Peyer's patch (tissue), 4 donors: ENCODE measurements at regions not wholly inside any gene's neighbourhood (a gene's known extent, or its start where the extent isn't known, plus 50 kb on each side); places are given as distances from the start of the nearest gene placed in this dataset.

Experiments used
- DNase-seq, 3 donors: peaks; one replicate each; pipeline ENCODE4 v3.0.0-alpha.2; 2017 to 2019
- H3K27ac ChIP-seq, 4 donors: fragments of 200-600 bp; sonication (generic); one replicate each; pipeline ENCODE4 v1.5.1; 2016 to 2019
- H3K27me3 ChIP-seq, 2 donors: fragments of 200-600 bp; sonication (generic); one replicate each; pipeline ENCODE4 v1.5.1; 2019
- H3K36me3 ChIP-seq, 3 donors: fragments of 200-600 bp; sonication (generic); one replicate each; pipeline ENCODE4 v1.5.1; 2016 to 2019
- H3K4me1 ChIP-seq, 4 donors: fragments of 200-600 bp; sonication (generic); one replicate each; pipeline ENCODE4 v1.5.1; 2016 to 2019
- H3K4me3 ChIP-seq, 4 donors: fragments of 200-600 bp; sonication (generic); 1 replicate in 3 of 4; 2 replicates in 1 of 4; pipeline ENCODE4 v1.5.1; 2016 to 2019; ENCODE audit warnings: mild to moderate bottlenecking in 1 of 4
- H3K9me3 ChIP-seq, 4 donors: fragments of 200-600 bp; sonication (generic); one replicate each; pipeline ENCODE4 v1.5.1; 2016 to 2019; ENCODE audit warnings: mild to moderate bottlenecking in 1 of 4
- POLR2A ChIP-seq, 2 donors: fragments of 450-650 bp; IDR thresholded peaks; one replicate each; pipeline ENCODE4 v1.5.1; 2017; ENCODE audit warnings: antibody characterized with exemption in 2 of 2, mild to moderate bottlenecking in 2 of 2, moderate library complexity in 2 of 2
- TF ChIP-seq, protein P1 (sequence below), 6 experiments: fragments of 450-650 bp in 4 of 6; fragments of 200-600 bp in 2 of 6; sonication (generic) in 1 of 6; IDR thresholded peaks; one replicate each; pipeline ENCODE4 v1.5.1; 2017 to 2019; ENCODE audit warnings: antibody characterized with exemption in 6 of 6, mild to moderate bottlenecking in 3 of 6, moderate library complexity in 1 of 6

GRCh38 chr3:43914269-43914668 is 223.5 kb downstream of the ABHD5 start:
- H3K27me3 ChIP-seq, result no peaks in the 10 kb centered on the region
- no peak overlapping the region for H3K4me3 ChIP-seq
- no peaks in the 10 kb centered on the region for H3K4me1 ChIP-seq
- no peaks in the 10 kb centered on the region for H3K36me3 ChIP-seq
- no peak for DNase-seq
- no peak for TF ChIP-seq POLR2A (IDR thresholded peaks at IDR 0.05)
- H3K9me3 ChIP-seq, result no peaks in the 10 kb centered on the region
- H3K27ac ChIP-seq, result no peak overlapping the region

DNA sequence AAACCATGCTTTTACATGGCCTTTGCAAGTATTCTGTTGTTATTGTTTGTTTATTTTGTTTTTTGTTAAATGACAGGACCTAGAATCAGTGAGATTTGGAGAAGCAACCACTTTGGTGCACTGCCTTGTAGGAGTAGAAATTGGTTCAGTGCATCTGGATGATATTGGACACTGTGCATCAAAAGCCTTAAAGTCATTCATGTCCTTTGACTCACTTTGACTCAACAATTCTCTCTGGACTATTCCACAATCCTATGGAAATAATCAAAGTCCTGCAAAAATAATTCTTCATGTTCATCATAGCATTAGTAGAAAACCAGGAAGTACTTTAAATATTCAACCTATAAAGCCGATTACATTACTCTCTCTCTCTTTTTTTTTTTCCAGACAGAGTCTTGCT is 224.8 kb downstream of the ABHD5 start:
- Histone ChIP-seq H3K4me1 (no peaks in the 10 kb centered on the region), H3K36me3 (no peaks in the 10 kb centered on the region), H3K27me3 (no peaks in the 10 kb centered on the region), H3K27ac (no peak overlapping the region), H3K9me3 (no peaks in the 10 kb centered on the region), H3K4me3 (no peak overlapping the region)
- TF ChIP-seq, protein P1, sequence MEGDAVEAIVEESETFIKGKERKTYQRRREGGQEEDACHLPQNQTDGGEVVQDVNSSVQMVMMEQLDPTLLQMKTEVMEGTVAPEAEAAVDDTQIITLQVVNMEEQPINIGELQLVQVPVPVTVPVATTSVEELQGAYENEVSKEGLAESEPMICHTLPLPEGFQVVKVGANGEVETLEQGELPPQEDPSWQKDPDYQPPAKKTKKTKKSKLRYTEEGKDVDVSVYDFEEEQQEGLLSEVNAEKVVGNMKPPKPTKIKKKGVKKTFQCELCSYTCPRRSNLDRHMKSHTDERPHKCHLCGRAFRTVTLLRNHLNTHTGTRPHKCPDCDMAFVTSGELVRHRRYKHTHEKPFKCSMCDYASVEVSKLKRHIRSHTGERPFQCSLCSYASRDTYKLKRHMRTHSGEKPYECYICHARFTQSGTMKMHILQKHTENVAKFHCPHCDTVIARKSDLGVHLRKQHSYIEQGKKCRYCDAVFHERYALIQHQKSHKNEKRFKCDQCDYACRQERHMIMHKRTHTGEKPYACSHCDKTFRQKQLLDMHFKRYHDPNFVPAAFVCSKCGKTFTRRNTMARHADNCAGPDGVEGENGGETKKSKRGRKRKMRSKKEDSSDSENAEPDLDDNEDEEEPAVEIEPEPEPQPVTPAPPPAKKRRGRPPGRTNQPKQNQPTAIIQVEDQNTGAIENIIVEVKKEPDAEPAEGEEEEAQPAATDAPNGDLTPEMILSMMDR (IDR thresholded peaks at IDR 0.05), result no peak
- TF ChIP-seq POLR2A (IDR thresholded peaks at IDR 0.05), result no peak
- no peak for DNase-seq

DNA sequence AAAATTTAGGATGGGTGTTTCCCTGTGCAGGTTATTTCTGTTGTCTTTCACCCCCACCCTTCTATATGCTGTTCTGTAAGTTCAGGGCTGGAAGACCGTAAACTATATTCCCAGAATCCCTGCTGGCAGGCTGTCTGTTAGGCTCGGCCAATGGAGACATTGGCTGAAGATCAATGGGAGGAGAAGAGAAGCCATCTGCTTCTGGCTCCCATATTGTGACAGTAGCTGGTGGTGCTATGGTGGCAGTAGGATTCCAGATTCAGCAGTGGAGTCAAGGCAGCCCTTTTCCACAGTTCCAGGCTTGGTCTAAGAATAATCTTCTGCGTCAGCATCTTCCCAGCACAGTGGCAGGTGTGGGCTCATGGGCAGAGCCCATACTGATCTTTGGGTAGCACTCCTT is 226.6 kb downstream of the ABHD5 start:
- Histone ChIP-seq H3K4me1 (no peaks in the 10 kb centered on the region), H3K36me3 (no peaks in the 10 kb centered on the region), H3K27ac (no peak overlapping the region), H3K27me3 (no peaks in the 10 kb centered on the region), H3K4me3 (no peak overlapping the region), H3K9me3 (no peaks in the 10 kb centered on the region)
- TF ChIP-seq POLR2A (IDR thresholded peaks at IDR 0.05), result no peak
- TF ChIP-seq, protein P1 (IDR thresholded peaks at IDR 0.05), result no peak
- no peak for DNase-seq

- Histone ChIP-seq H3K36me3 (no peaks in the 10 kb centered on the region), H3K4me1 (no peaks in the 10 kb centered on the region), H3K27ac (no peak overlapping the region), H3K4me3 (no peak overlapping the region), H3K9me3 (no peaks in the 10 kb centered on the region), H3K27me3 (no peaks in the 10 kb centered on the region)
- TF ChIP-seq, protein P1 (IDR thresholded peaks at IDR 0.05), result no peak
- TF ChIP-seq POLR2A (IDR thresholded peaks at IDR 0.05), result no peak
- no peak for DNase-seq
These were observed 228.3 kb downstream of the ABHD5 start for GRCh38 chr3:43919029-43919428.

DNA sequence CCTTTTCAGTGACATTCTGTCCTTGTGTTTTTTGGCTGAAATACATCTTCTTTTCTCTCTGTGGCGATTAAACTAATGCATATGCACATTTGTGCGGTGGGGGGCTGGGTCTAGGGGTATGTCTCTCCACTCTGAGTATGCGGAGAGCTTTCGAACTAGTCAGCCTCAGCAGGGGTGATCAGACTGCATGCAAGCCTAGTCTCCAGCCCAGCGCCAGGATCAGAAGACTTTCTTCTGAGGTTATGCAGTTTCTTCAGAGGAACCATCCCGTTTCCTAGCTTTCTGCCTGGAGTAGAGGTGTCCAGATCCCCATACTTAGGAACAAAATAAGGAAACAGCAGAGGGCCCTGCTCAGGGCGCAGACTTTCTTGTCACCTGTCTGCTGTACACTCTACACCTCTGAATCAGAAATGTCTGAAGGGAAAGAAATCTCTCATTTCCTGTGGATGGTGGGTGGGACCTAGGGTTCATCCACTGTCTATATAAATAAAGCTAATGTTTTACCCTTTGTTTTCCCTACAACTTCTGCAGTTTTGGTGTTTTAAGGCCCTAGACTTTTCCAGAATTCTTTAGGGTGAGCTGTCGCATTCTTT is 230.4 kb downstream of the ABHD5 start:
- TF ChIP-seq POLR2A (IDR thresholded peaks at IDR 0.05), result no peak
- TF ChIP-seq, protein P1 (IDR thresholded peaks at IDR 0.05), result no peak
- no peaks in the 10 kb centered on the region for H3K9me3 ChIP-seq
- H3K36me3 ChIP-seq, result no peaks in the 10 kb centered on the region
- no peaks in the 10 kb centered on the region for H3K27me3 ChIP-seq
- H3K4me3 ChIP-seq, result no peak overlapping the region
- DNase-seq, result no peak
- H3K27ac ChIP-seq, result no peak overlapping the region
- H3K4me1 ChIP-seq, result no peaks in the 10 kb centered on the region

- Histone ChIP-seq H3K27me3 (no peaks in the 10 kb centered on the region), H3K36me3 (no peaks in the 10 kb centered on the region), H3K4me1 (no peaks in the 10 kb centered on the region), H3K27ac (no peak overlapping the region), H3K4me3 (no peak overlapping the region), H3K9me3 (no peaks in the 10 kb centered on the region)
- TF ChIP-seq, protein P1 (IDR thresholded peaks at IDR 0.05), result no peak
- no peak for TF ChIP-seq POLR2A (IDR thresholded peaks at IDR 0.05)
- DNase-seq, result no peak
These were observed 231.6 kb downstream of the ABHD5 start for GRCh38 chr3:43922374-43922773.
